SK-N-SH treated with all-trans-retinoic acid at 6 μM for 48 hours (cell line): ENCODE measurements at regions not wholly inside any gene's neighbourhood (a gene's known extent, or its start where the extent isn't known, plus 50 kb on each side); places are given as distances from the start of the nearest gene placed in this dataset.
A peak's percentile ranks its signal among the peaks of the same experiment; 100 is the strongest.

Experiments used
- ATAC-seq: fragments of 200-7000 bp; cut with Tn5 transposase; 3 replicates; pipeline ENCODE4 v1.9.1; 2020; ENCODE audit warnings: mild to moderate bottlenecking, moderate library complexity
- ARNTL ChIP-seq: fragments of 450-650 bp; formaldehyde crosslinking; IDR thresholded peaks from 2 replicates; pipeline ENCODE4 v1.5.0; 2020; ENCODE audit warnings: low read depth, mild to moderate bottlenecking, moderate library complexity, borderline replicate concordance
- BACH2 ChIP-seq: fragments of 250-450 bp; sonication (Bioruptor Pico); IDR thresholded peaks from 2 replicates; pipeline ENCODE4 v1.9.0; 2021; ENCODE audit warnings: mild to moderate bottlenecking, borderline replicate concordance
- CREB5 ChIP-seq: fragments of 250-450 bp; sonication (Bioruptor Pico); IDR thresholded peaks from 2 replicates; pipeline ENCODE4 v1.5.1; 2020; ENCODE audit warnings: low read depth, mild to moderate bottlenecking, moderate library complexity
- CSDC2 ChIP-seq: fragments of 250-450 bp; sonication (Bioruptor Pico); IDR thresholded peaks from 2 replicates; pipeline ENCODE4 v1.5.0; 2020; ENCODE audit warnings: mild to moderate bottlenecking, moderate library complexity
- ESRRG ChIP-seq: fragments of 250-450 bp; sonication (Bioruptor Pico); IDR thresholded peaks from 2 replicates; pipeline ENCODE4 v1.6.1; 2021; ENCODE audit warnings: mild to moderate bottlenecking
- GLIS3 ChIP-seq: fragments of 250-450 bp; sonication (Bioruptor Pico); IDR thresholded peaks from 2 replicates; pipeline ENCODE4 v1.5.0; 2020; ENCODE audit warnings: mild to moderate bottlenecking, moderate library complexity
- ISL1 ChIP-seq: fragments of 250-450 bp; sonication (Bioruptor Pico); IDR thresholded peaks from 2 replicates; pipeline ENCODE4 v2.1.2; 2022; ENCODE audit warnings: mild to moderate bottlenecking, moderate library complexity
- PATZ1 ChIP-seq: fragments of 250-450 bp; sonication (Bioruptor Pico); IDR thresholded peaks from 2 replicates; pipeline ENCODE4 v1.8.0; 2020; ENCODE audit warnings: mild to moderate bottlenecking, moderate library complexity, borderline replicate concordance
- POU6F1 ChIP-seq: fragments of 250-450 bp; sonication (Bioruptor Pico); IDR thresholded peaks from 2 replicates; pipeline ENCODE4 v1.8.0; 2021; ENCODE audit warnings: low read depth, mild to moderate bottlenecking, moderate library complexity, borderline replicate concordance
- RARB ChIP-seq: fragments of 250-450 bp; sonication (Bioruptor Pico); IDR thresholded peaks from 2 replicates; pipeline ENCODE4 v1.8.0; 2021; ENCODE audit warnings: mild to moderate bottlenecking, moderate library complexity
- SNAI2 ChIP-seq: fragments of 250-450 bp; sonication (Bioruptor Pico); IDR thresholded peaks from 2 replicates; pipeline ENCODE4 v1.5.0; 2020; ENCODE audit warnings: mild to moderate bottlenecking, moderate library complexity
- TSHZ2 ChIP-seq: fragments of 250-450 bp; sonication (Bioruptor Pico); IDR thresholded peaks from 2 replicates; pipeline ENCODE4 v1.5.0; 2020; ENCODE audit warnings: mild to moderate bottlenecking, moderate library complexity
- ZC3H10 ChIP-seq: fragments of 250-450 bp; sonication (Bioruptor Pico); IDR thresholded peaks from 2 replicates; pipeline ENCODE4 v1.5.1; 2021; ENCODE audit warnings: mild to moderate bottlenecking, moderate library complexity
- ZFP3 ChIP-seq: fragments of 250-450 bp; sonication (Bioruptor Pico); IDR thresholded peaks from 2 replicates; pipeline ENCODE4 v1.5.0; 2020; ENCODE audit warnings: mild to moderate bottlenecking, moderate library complexity
- ZFP30 ChIP-seq: fragments of 450-650 bp; formaldehyde crosslinking; IDR thresholded peaks from 2 replicates; pipeline ENCODE4 v1.5.0; 2022; ENCODE audit warnings: mild to moderate bottlenecking, moderate library complexity
- ZNF565 ChIP-seq: fragments of 450-650 bp; formaldehyde crosslinking; conservative IDR thresholded peaks from 2 replicates; pipeline ENCODE4 v1.5.0; 2020; ENCODE audit warnings: low read depth, mild to moderate bottlenecking, moderate library complexity
- ZNF70 ChIP-seq: fragments of 450-650 bp; formaldehyde crosslinking; IDR thresholded peaks from 2 replicates; pipeline ENCODE4 v1.5.0; 2020; ENCODE audit warnings: mild to moderate bottlenecking, moderate library complexity
- ZNF8 ChIP-seq: fragments of 450-650 bp; formaldehyde crosslinking; IDR thresholded peaks from 2 replicates; pipeline ENCODE4 v1.5.0; 2020; ENCODE audit warnings: mild to moderate bottlenecking, moderate library complexity

GRCh38 chr9:29701971-29702370 lies 2128.7 kb upstream of the C9orf72 start (continued):
- no peak for TF ChIP-seq CREB5 (CRISPR knock-in tag)
- no peak for TF ChIP-seq ZNF8 (CRISPR knock-in tag)
- no peak for TF ChIP-seq ZNF70
- no peak for TF ChIP-seq CSDC2 (CRISPR knock-in tag)
- TF ChIP-seq TSHZ2, result no peak

- no peak for TF ChIP-seq ZFP30 (CRISPR knock-in tag)
- no peak for TF ChIP-seq RARB (CRISPR knock-in tag)
- no peak for TF ChIP-seq ZNF565 (CRISPR knock-in tag)
- no peak for TF ChIP-seq ISL1
- no peak for ATAC-seq
These were observed 2141.6 kb upstream of the C9orf72 start for GRCh38 chr9:29714860-29715259.

GRCh38 chr9:29717631-29718030 lies 2144.3 kb upstream of the C9orf72 start:
- TF ChIP-seq ESRRG (CRISPR knock-in tag), result no peak
- no peak for TF ChIP-seq ZFP3 (CRISPR knock-in tag)
- TF ChIP-seq GLIS3 (CRISPR knock-in tag), result no peak
- TF ChIP-seq ISL1, result no peak
- TF ChIP-seq POU6F1 (CRISPR knock-in tag), result no peak
- TF ChIP-seq ZC3H10 (CRISPR knock-in tag), result no peak
- no peak for TF ChIP-seq SNAI2 (CRISPR knock-in tag)
- TF ChIP-seq BACH2, result no peak
- no peak for TF ChIP-seq ARNTL (CRISPR knock-in tag)
- TF ChIP-seq PATZ1, result no peak
- TF ChIP-seq, all 23 proteins: peak for 0
- peak; percentile 59 for ATAC-seq

- TF ChIP-seq CSDC2 (CRISPR knock-in tag), result no peak
- no peak for TF ChIP-seq TSHZ2
- no peak for TF ChIP-seq ISL1
- no peak for TF ChIP-seq ARNTL (CRISPR knock-in tag)
- no peak for TF ChIP-seq ZFP3 (CRISPR knock-in tag)
- no peak for TF ChIP-seq ESRRG (CRISPR knock-in tag)
- TF ChIP-seq ZC3H10 (CRISPR knock-in tag), result no peak
- no peak for TF ChIP-seq CREB5 (CRISPR knock-in tag)
- no peak for TF ChIP-seq SNAI2 (CRISPR knock-in tag)
- TF ChIP-seq ZFP30 (CRISPR knock-in tag), result no peak
- TF ChIP-seq ZNF8 (CRISPR knock-in tag), result no peak
- no peak for TF ChIP-seq ZNF565 (CRISPR knock-in tag)
- no peak for TF ChIP-seq ZNF70
- TF ChIP-seq RARB (CRISPR knock-in tag), result no peak
- TF ChIP-seq PATZ1, result no peak
- no peak for ATAC-seq
These were observed 2156.9 kb upstream of the C9orf72 start for GRCh38 chr9:29730163-29730562.
